ENCODE measurements at regions not wholly inside any gene's neighbourhood (a gene's known extent, or its start where the extent isn't known, plus 50 kb on each side); places are given as distances from the start of the nearest gene placed in this dataset.

GRCh38 chr12:115004470-115005146, 320.6 kb upstream of the TBX3 start:
- TF ChIP-seq POLR2A (IDR thresholded peaks at IDR 0.05) (no peak), CTCF (IDR thresholded peaks at IDR 0.05) (no peak)
- no peak overlapping the region for H3K27ac ChIP-seq
- WGBS, 2 donors, result 56 to 60% methylated on average over 6 of the region's 6 CpGs
- no peaks in the 10 kb centered on the region for H3K9me3 ChIP-seq
- H3K27me3 ChIP-seq, result no peaks in the 10 kb centered on the region
- DNase-seq, result no peak
- no peak overlapping the region for H3K4me3 ChIP-seq
- no peaks in the 10 kb centered on the region for H3K4me1 ChIP-seq
- no peaks in the 10 kb centered on the region for H3K36me3 ChIP-seq (replicated peaks in 1 of 2; ENCODE audit: insufficient read depth in 1 of 2, low read depth in 2 of 2)
- no peak for ATAC-seq
- intact Hi-C loops (cut with DNase I), result no loop called here

GRCh38 chr12:115002434-115002833, 318.5 kb upstream of the TBX3 start:
- Histone ChIP-seq H3K4me1 (no peaks in the 10 kb centered on the region), H3K9me3 (no peaks in the 10 kb centered on the region), H3K4me3 (no peak overlapping the region), H3K27me3 (no peaks in the 10 kb centered on the region), H3K27ac (no peak overlapping the region), H3K36me3 (replicated peaks in 1 of 2; ENCODE audit: insufficient read depth in 1 of 2, low read depth in 2 of 2) (no peaks in the 10 kb centered on the region)
- ATAC-seq, result no peak
- WGBS, 2 donors, result 51 to 72% methylated on average over 11 of the region's 11 CpGs
- intact Hi-C loops (cut with DNase I), result no loop called here
- TF ChIP-seq CTCF (IDR thresholded peaks at IDR 0.05) (no peak), POLR2A (IDR thresholded peaks at IDR 0.05) (no peak)
- DNase-seq, result no peak

DNA sequence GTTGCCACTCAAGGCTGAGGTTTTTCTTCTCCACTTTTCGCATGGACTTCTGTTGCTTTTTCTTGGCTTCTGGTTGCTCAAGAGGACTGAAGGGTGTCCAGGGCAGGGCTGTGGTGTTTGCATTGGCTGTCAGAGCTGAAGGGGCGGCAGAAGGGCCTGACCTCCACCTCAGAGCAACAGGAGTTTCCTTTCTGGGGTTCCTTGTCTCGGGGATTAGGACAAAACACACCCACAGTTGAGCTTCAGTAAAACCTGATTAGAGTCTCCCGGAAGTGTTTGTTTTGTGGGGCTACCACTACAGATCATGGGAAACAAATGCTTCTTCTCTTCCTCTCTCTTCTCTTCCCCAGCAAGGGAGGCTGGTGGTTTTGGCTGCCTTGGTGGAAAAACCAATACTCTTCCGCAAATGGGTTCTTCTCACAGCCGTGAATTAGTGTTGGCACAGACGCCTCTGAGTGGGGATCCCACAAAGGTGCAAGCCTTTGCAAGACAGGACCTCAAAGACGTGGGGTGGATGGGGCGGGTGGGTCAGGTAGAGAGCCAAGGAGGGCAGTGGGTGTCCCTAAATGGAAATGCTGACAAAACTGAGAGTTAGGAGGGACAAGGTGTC, 317.7 kb upstream of the TBX3 start:
- DNase-seq (no peak), ATAC-seq (no peak)
- WGBS, 2 donors, result 47 to 57% methylated on average over 9 of the region's 9 CpGs
- intact Hi-C loops (cut with DNase I), result no loop called here
- Histone ChIP-seq H3K36me3 (replicated peaks in 1 of 2; ENCODE audit: insufficient read depth in 1 of 2, low read depth in 2 of 2) (no peaks in the 10 kb centered on the region), H3K27ac (no peak overlapping the region), H3K27me3 (no peaks in the 10 kb centered on the region), H3K9me3 (no peaks in the 10 kb centered on the region), H3K4me3 (no peak overlapping the region), H3K4me1 (no peaks in the 10 kb centered on the region)
- no peak for TF ChIP-seq CTCF (IDR thresholded peaks at IDR 0.05)

GRCh38 chr12:115000038-115000437, 316.1 kb upstream of the TBX3 start:
- ATAC-seq, result no peak
- Histone ChIP-seq H3K27ac (no peak overlapping the region), H3K4me1 (no peaks in the 10 kb centered on the region), H3K9me3 (no peaks in the 10 kb centered on the region), H3K36me3 (replicated peaks in 1 of 2; ENCODE audit: insufficient read depth in 1 of 2, low read depth in 2 of 2) (no peaks in the 10 kb centered on the region), H3K4me3 (no peak overlapping the region), H3K27me3 (no peaks in the 10 kb centered on the region)
- intact Hi-C loops (cut with DNase I), result no loop called here
- peak in 1 of 4 donors; percentile 16 for DNase-seq
- TF ChIP-seq POLR2A (IDR thresholded peaks at IDR 0.05) (no peak), CTCF (IDR thresholded peaks at IDR 0.05) (no peak)
- 28 to 32% methylated on average over 4 of the region's 4 CpGs for WGBS, 2 donors

- TF ChIP-seq CTCF (IDR thresholded peaks at IDR 0.05) (no peak), POLR2A (IDR thresholded peaks at IDR 0.05) (no peak)
These were observed 314.8 kb upstream of the TBX3 start for GRCh38 chr12:114998750-114999128.

More at GRCh38 chr12:114998750-114999128, 314.8 kb upstream of the TBX3 start:
- H3K27me3 ChIP-seq, result no peaks in the 10 kb centered on the region
- no peak for ATAC-seq
- DNase-seq, result no peak
- H3K4me1 ChIP-seq, result no peaks in the 10 kb centered on the region
- WGBS, 2 donors, result 5 to 18% methylated on average over 3 of the region's 3 CpGs
- H3K36me3 ChIP-seq (replicated peaks in 1 of 2; ENCODE audit: insufficient read depth in 1 of 2, low read depth in 2 of 2), result no peaks in the 10 kb centered on the region
- H3K27ac ChIP-seq, result no peak overlapping the region
- no peaks in the 10 kb centered on the region for H3K9me3 ChIP-seq
- intact Hi-C loops (cut with DNase I), result no loop called here
- no peak overlapping the region for H3K4me3 ChIP-seq
